Skeletal muscle cell (primary cell): ENCODE measurements at regions not wholly inside any gene's neighbourhood (a gene's known extent, or its start where the extent isn't known, plus 50 kb on each side); places are given as distances from the start of the nearest gene placed in this dataset.
"Not testable (repeated sequence)": the region's sequence is repeated elsewhere in the genome, so short reads cannot be mapped to it uniquely, and the experiment has no call there.

Experiments
- DNase-seq: peaks from one replicate; pipeline ENCODE4 v3.0.0-alpha.2; 2010; ENCODE audit warnings: low read depth
- H3K4me3 ChIP-seq: 2 replicates; pipeline ENCODE4 v1.5.1; 2011; ENCODE audit warnings: low read depth, mild to moderate bottlenecking, control low read depth, low read length, moderate library complexity

GRCh38 chrY:10627116-10627515 is 1099.4 kb downstream of the TSPY10 start:
- peak; percentile 63 for DNase-seq
- H3K4me3 ChIP-seq: no peak overlapping the region

- DNase-seq, H3K4me3 ChIP-seq: not testable (repeated sequence)
Measured at GRCh38 chrY:10648813-10649212, 1121.1 kb downstream of the TSPY10 start.

GRCh38 chrY:10657120-10657519 is 1129.4 kb downstream of the TSPY10 start:
- not testable (repeated sequence) for DNase-seq, H3K4me3 ChIP-seq

- no peak overlapping the region for H3K4me3 ChIP-seq
- DNase-seq: no peak
Measured at GRCh38 chrY:10666785-10667184, 1139.1 kb downstream of the TSPY10 start.

- no peak overlapping the region for H3K4me3 ChIP-seq
- DNase-seq: no peak
Measured at GRCh38 chrY:10686414-10686813, 1158.7 kb downstream of the TSPY10 start.
